ENCODE measurements at regions not wholly inside any gene's neighbourhood (a gene's known extent, or its start where the extent isn't known, plus 50 kb on each side); places are given as distances from the start of the nearest gene placed in this dataset.
"Not testable (repeated sequence)": the region's sequence is repeated elsewhere in the genome, so short reads cannot be mapped to it uniquely, and the experiment has no call there.

DNA sequence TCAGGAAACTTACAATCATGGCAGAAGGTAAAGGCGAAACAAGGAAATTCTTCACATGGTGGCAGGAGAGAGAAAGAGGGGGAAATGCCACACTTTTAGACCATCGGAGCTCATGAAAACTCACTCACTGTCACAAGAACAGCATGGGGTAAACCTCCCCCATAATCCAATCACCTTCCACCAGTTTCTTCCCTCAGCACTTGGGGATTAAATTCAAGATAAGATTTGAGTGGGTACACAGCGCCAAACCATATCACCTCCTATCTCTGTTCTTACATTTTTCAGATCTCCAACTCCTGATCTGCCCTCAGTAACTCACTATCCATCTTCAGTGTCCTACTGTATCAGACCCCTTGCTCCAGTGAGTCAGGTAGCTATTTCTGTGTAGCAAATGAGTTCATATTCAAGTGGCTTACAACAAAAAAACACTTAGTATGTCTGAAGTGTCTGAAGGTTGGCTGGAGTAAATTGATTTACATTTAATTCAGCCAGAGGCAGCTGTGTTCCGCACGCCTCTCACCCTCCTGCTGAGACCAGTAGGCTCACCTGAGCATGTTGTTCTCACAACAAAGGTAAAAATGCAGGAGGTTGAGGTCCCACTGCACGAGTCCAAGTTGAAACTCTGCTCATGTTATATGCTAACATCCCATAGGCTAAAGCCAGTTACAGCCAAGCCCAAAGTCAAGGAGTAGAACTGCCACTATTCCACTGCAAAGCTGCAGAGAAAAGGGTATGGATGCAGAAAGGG lies 180.7 kb upstream of the LMCD1 start:
- no peak for FAIRE-seq
- intact Hi-C loops (cut with DNase I), result no loop called here

DNA sequence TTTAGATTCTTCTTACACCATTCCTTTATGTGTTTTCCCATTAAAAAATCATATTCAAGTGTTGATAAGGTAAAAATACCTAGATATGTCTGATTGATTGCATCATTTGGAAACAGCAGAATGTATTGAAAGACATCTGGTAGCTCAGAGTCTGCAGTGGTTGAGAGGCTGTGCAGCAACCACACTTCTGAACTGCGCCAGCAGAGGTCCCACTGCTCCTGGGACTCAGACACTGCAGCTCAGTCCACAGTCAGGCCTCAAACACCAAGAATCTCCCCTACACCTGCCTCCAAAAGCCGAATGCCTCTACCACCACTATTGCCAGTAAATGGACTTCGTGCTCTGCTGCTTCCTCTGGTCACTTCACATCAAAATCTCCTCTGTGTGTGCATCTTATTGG lies 176.9 kb upstream of the LMCD1 start:
- no peak overlapping the region for H3K4me3 ChIP-seq
- intact Hi-C loops (cut with DNase I), result no loop called here
- DNase-seq (peak in 1 of 6 donors; percentile 15), FAIRE-seq (no peak), ATAC-seq (peak in 3 of 4 donors; percentile 65 to 68 (median 67))
- no peaks in the 10 kb centered on the region for H3K9me3 ChIP-seq
- no peaks in the 10 kb centered on the region for H3K36me3 ChIP-seq
- 45 to 60% methylated on average over 3 of the region's 3 CpGs for WGBS, 2 donors
- no peak overlapping the region for H3K27ac ChIP-seq
- H3K4me1 ChIP-seq, result no peaks in the 10 kb centered on the region
- no peaks in the 10 kb centered on the region for H3K27me3 ChIP-seq
- TF ChIP-seq, protein P1, sequence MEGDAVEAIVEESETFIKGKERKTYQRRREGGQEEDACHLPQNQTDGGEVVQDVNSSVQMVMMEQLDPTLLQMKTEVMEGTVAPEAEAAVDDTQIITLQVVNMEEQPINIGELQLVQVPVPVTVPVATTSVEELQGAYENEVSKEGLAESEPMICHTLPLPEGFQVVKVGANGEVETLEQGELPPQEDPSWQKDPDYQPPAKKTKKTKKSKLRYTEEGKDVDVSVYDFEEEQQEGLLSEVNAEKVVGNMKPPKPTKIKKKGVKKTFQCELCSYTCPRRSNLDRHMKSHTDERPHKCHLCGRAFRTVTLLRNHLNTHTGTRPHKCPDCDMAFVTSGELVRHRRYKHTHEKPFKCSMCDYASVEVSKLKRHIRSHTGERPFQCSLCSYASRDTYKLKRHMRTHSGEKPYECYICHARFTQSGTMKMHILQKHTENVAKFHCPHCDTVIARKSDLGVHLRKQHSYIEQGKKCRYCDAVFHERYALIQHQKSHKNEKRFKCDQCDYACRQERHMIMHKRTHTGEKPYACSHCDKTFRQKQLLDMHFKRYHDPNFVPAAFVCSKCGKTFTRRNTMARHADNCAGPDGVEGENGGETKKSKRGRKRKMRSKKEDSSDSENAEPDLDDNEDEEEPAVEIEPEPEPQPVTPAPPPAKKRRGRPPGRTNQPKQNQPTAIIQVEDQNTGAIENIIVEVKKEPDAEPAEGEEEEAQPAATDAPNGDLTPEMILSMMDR (IDR thresholded peaks at IDR 0.05), result no peak

More for the DNA sequence above, 180.7 kb upstream of the LMCD1 start:
- Histone ChIP-seq H3K4me1 (no peaks in the 10 kb centered on the region), H3K27me3 (no peaks in the 10 kb centered on the region), H3K9me3 (no peaks in the 10 kb centered on the region), H3K27ac (no peak overlapping the region), H3K4me3 (no peak overlapping the region), H3K36me3 (no peaks in the 10 kb centered on the region)
- 70 to 73% methylated on average over 6 of the region's 6 CpGs for WGBS, 2 donors
- TF ChIP-seq, protein P1 (IDR thresholded peaks at IDR 0.05), result no peak
- ATAC-seq (peak in 1 of 4 donors; percentile 19), DNase-seq (no peak)

DNA sequence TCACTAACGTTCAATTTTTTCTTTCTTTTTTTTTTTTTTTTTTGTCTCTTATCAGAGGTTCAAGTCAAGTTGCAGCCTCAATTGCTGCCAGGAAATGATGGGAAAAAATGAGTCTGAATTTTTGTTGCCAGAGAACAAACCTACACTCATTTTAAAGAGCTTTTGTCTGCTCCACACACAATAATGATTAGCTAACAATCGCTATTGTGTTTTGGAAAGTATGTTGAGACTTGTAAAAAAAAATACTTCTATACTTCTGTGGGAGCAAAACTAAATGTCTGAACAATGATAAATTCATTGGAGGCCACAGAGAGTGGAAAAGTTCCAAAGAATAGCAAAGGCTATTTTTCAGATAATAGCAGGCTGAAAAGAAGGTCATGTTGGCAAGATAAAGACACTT lies 176.3 kb upstream of the LMCD1 start:
- no peaks in the 10 kb centered on the region for H3K27me3 ChIP-seq
- WGBS, 2 donors, result 48 to 52% methylated on average over 2 of the region's 2 CpGs
- no peaks in the 10 kb centered on the region for H3K4me1 ChIP-seq
- FAIRE-seq, result no peak
- H3K9me3 ChIP-seq, result no peaks in the 10 kb centered on the region
- TF ChIP-seq, protein P1 (IDR thresholded peaks at IDR 0.05), result no peak
- H3K27ac ChIP-seq, result no peak overlapping the region
- peak in 1 of 4 donors; percentile 21 for ATAC-seq
- H3K4me3 ChIP-seq, result no peak overlapping the region
- no peak for DNase-seq
- intact Hi-C loops (cut with DNase I), result no loop called here
- H3K36me3 ChIP-seq, result no peaks in the 10 kb centered on the region

DNA sequence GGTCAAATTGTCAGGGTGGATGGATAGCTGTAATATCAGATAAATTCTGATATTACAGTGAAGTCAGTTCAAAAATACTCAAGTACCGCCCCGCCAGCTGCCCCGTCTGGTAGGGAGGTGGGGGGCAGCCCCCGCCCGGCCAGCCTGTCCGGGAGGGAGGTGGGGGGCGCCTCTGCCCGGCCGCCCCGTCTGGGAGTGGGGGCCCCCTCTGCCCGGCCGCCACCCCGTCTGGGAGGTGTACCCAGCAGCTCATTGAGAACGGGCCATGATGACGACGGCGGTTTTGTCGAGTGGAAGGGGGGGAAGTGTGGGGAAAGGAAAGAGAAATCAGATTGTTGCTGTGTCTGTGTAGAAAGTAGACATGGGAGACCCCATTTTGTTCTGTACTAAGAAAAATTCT lies 175.8 kb upstream of the LMCD1 start:
- WGBS, 2 donors, result 74 to 83% methylated on average over 18 of the region's 18 CpGs
- H3K4me1 ChIP-seq; ATAC-seq; DNase-seq; H3K9me3 ChIP-seq; intact Hi-C loops (cut with DNase I); H3K27ac ChIP-seq; H3K4me3 ChIP-seq; H3K27me3 ChIP-seq; FAIRE-seq; H3K36me3 ChIP-seq: not testable (repeated sequence)

DNA sequence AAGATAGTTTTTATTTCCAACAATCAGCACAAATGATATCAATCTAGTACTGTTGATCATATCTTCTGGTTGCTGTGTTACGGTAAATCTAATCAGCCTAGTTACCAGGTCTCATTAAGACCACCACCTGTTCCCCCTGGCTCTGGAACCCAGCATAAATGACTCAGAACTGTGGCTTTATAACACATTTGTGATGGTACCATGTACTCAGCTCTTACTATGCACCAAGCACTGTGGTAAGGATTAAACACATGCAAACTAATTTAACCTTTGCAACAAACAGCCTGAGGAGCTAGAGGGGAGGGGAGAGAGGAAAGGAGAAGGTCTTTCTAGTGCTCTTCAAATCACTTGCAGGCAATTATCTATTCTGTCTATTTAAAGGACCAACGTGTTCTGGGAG lies 173.9 kb upstream of the LMCD1 start:
- intact Hi-C loops (cut with DNase I), result no loop called here
- WGBS, 2 donors, result 56% methylated on average over 2 of the region's 2 CpGs
- Histone ChIP-seq H3K27ac (no peak overlapping the region), H3K4me1 (no peaks in the 10 kb centered on the region), H3K27me3 (no peaks in the 10 kb centered on the region), H3K9me3 (no peaks in the 10 kb centered on the region), H3K36me3 (no peaks in the 10 kb centered on the region), H3K4me3 (no peak overlapping the region)
- DNase-seq (no peak), FAIRE-seq (no peak), ATAC-seq (no peak)
- TF ChIP-seq, protein P1 (IDR thresholded peaks at IDR 0.05), result no peak

Measured in pancreas (tissue), 10 donors.